Activated CD4-positive, CD25-positive, alpha-beta regulatory T cell treated with anti-CD3 and anti-CD28 coated beads, Interleukin-2, amount 50 U/mL, for 72 hours (primary cell): ENCODE measurements at regions not wholly inside any gene's neighbourhood (a gene's known extent, or its start where the extent isn't known, plus 50 kb on each side); places are given as distances from the start of the nearest gene placed in this dataset.
"Not testable (repeated sequence)": the region's sequence is repeated elsewhere in the genome, so short reads cannot be mapped to it uniquely, and the experiment has no call there.

ENCODE experiments used
- DNase-seq: peaks from one replicate; pipeline ENCODE4 v3.0.0; 2021

GRCh38 chr2:208687720-208688119 is 281.1 kb downstream of the PTH2R start:
- not testable (repeated sequence) for DNase-seq

GRCh38 chr2:208698114-208698513 is 291.5 kb downstream of the PTH2R start:
- DNase-seq, result no peak

DNA sequence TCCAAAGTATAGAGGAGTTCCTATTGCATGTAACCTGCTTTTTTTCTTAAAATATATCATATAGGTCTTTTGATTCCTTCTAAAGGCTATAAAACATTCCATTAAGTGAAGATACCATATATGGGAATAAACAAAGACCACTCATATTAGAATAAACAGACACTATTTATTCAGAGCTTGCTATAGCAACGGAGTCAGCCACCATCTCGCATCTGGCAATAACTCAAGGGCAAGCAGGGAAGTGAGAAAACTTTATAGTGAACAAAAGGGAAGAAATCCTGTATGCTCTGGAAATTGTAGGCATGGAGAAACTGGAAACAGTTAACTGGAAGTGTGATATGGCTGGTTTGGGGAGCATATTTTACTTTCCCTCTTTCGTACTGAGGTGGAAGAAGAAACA is 301.9 kb downstream of the PTH2R start:
- no peak for DNase-seq

- DNase-seq, result no peak
Measured at GRCh38 chr2:208711598-208711997, 305.0 kb downstream of the PTH2R start.

DNA sequence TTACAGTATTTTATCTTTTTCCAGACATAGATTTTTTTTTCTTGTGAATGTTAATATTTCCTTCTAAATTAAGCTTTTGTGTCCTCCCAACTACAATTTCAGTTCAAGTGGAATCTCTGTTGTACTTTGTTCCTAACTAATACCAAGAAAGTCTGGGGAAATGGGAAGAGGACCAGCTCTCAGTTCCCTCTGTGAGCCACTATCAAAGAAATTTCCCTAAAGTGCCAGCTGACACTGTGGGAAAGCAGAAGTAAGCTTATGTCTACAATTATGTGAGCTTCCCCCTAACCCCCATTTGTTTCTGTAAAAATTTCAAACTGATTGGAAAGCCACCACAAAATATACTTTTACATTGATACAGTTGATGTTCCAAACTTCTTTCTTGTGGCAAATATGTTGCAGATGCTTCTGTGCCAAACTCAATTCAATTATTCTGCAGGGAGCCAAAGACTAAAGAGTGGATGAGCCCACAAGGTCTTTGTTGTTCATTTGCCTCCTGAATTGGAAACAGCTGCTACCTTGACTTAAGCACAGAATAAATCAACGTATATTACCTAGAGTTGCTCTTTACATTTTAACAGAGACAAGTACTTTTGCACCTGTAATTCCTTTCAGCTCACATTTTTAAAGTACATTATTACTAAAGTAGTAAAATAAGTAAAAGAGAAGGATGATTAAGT is 306.6 kb downstream of the PTH2R start:
- no peak for DNase-seq

DNA sequence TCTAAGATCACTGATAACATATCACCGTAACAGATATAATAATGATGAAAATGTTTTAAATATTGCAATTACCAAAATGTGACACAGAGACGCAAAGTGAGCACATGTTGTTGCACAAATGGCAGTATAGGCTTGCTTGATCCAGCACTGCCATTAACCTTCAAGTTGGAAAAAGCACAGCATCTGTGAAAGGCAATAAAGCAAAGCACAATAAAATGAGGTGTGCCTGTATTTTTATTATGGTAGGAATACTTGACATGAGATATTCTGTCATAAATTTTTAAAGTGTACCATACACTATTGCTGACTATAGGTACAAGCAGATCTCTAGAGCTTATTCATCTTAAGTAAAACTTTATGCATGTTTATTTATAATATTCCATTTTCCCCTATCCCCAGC is 312.2 kb downstream of the PTH2R start:
- no peak for DNase-seq

DNA sequence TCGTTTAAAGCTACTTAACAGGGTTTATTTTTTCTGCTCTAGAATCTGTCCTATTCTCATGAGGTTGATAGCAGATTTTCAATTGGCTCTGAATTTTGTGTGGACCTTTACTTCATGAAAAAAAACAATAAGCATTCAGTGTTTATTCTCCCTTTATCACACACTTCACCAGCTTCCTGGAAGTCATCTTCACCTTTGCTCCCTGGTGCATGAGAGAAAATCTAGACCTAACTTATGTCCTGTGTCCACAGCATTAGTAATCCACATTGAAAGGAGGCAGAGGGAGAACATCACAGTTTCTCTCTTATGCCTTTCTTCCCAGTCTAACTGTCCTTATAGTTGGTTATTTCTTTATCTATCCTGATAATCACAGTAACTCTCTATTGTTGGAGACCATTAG is 316.1 kb downstream of the PTH2R start:
- DNase-seq, result no peak

DNA sequence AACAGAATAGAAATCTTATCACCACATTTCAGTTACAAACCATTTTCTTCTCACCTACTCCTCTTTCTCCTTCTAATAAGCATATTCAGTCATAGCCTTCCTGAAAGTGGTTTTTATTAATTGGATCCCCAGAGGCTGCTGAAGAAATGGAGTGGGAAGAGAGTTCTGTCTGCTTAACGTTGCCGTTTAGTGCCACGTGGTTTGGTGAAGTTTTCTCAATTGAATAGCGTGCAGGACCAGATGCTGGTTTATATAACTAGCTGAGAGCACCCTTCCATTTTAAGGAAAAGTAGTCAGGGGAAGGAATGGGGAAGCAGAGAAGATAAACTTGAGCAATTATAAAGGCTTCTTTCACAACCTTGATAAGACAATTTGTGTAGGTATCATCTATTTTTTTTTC is 318.7 kb downstream of the PTH2R start:
- DNase-seq, result no peak

- DNase-seq, result no peak
Measured at GRCh38 chr2:208726242-208726641, 319.6 kb downstream of the PTH2R start.

DNA sequence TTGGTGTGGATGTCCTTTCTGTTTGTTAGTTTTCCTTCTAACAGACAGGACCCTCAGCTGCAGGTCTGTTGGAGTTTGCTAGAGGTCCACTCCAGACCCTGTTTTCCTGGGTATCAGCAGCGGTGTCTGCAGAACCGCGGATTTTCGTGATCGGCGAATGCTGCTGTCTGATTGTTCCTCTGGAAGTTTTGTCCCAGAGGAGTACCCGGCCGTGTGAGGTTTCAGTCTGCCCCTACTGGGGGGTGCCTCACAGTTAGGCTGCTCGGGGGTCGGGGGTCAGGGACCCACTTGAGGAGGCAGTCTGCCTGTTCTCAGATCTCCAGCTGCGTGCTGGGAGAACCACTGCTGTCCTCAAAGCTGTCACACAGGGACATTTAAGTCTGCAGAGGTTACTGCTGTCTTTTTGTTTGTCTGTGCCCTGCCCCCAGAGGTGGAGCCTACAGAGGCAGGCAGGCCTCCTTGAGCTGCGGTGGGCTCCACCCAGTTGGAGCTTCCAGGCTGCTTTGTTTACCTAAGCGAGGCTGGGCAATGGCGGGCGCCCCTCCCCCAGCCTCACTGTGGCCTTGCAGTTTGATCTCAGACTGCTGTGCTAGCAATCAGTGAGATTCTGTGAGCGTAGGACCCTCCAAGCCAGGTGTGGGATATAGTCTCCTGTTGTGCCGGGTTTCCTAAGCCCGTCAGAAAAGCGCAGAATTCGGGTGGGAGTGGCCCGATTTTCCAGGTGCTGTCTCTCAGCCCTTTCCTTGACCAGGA is 345.2 kb downstream of the PTH2R start:
- not testable (repeated sequence) for DNase-seq

DNA sequence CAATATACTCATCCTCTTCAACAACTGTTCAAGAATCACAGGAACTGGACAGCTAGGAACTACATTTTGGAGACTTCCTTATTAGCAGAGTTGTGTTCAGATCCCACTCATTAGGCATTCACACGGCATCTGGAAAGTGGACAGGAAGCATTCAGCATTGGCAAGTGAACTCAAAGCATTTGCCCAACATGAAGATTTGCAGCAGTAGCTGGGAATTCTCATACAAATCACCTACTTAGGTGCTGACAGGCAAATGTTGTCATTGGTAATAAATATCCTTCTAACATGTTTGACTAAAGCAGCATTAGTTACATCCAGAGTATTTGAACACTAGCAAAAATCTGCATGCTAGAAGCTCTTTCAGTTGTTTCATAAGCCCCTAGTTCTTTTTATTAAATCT is 350.8 kb downstream of the PTH2R start:
- DNase-seq, result no peak

DNA sequence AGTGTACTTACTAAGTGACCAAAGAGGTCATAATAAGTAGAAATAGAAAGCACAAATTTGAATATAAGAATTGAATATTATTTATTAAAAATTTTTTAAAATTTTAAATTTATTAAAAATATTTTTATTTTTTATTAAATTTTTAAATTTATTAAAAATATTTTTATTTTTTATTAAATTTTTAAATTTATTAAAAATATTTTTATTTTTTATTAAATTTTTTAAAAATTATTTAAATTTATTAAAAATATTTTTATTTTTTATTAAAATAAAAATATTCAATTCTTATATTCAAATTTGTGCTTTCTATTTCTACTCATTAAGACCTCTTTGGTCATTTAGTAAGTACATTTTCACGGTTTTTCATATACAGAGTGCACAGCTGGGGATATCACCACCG is 366.5 kb downstream of the PTH2R start:
- DNase-seq, result not testable (repeated sequence)

DNA sequence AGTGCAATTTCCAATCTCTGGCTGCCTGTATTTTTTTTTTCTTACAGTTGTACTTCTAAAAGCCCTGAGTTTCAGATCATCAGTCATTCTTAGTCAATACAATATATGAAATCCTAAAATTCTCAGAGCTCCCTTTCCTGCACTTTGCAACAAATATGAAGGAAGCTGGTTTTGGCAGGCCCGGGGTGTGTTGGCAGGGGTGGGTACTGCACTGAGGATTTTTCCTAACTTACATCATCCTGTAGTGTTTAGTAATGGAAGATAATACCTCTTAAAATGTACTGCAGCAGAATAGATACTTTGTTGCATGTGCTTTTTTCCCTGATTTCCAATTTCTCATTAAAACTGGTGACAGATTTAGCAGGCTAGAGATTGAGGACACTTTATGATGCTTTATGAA is 374.6 kb downstream of the PTH2R start:
- no peak for DNase-seq

- DNase-seq, result no peak
Measured at GRCh38 chr2:208782097-208782496, 375.5 kb downstream of the PTH2R start.

- DNase-seq, result no peak
Measured at GRCh38 chr2:208783184-208783583, 376.6 kb downstream of the PTH2R start.

DNA sequence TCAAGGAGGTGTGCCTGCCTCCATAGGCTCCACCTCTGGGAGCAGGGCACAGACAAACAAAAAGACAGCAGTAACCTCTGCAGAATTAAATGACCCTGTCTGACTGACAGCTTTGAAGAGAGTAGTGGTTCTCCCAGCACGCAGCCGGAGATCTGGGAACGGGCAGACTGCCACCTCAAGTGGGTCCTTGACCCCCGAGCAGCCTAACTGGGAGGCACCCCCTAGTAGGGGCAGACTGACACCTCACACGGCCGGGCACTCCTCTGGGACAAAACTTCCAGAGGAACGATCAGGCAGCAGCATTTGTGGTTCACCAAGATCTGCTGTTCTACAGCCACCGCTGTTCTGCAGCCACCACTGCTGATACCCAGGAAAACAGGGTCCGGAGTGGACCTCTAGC is 378.2 kb downstream of the PTH2R start:
- DNase-seq, result not testable (repeated sequence)

DNA sequence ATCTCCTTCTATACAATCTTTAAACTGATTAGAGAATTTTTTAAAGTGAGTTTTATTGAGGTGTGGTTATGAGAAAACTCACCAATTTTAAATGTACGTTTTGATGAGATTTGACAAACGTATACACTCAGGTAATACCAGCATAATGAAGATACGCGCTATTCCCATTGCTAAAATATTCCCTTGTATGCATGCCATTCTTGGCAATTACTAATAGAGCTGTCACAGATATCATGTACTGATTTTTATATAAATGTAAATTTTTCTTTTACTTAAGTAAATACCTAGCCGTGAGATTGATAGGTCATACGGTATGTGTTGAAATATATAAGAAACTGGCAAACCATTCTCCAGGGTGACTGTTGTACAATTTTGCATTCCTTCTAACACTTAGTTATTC is 384.7 kb downstream of the PTH2R start:
- no peak for DNase-seq

DNA sequence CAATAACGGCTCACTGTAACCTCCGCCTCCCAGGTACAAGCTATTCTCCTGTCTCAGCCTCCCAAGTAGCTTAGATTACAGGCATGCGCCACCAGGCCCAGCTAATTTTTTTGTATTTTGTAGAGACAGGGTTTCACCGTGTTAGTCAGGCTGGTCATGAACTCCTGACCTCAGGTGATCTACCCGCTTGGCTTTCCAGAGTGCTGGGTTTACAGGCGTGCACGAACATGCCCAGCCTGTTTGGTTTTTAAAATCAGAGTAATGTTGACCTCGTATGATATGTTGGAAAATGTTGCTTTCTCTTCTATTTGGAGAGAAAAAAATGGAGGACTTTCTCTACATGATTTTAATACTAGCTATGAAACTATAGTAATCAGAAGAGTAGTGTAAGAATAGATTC is 386.2 kb downstream of the PTH2R start:
- DNase-seq, result no peak

DNA sequence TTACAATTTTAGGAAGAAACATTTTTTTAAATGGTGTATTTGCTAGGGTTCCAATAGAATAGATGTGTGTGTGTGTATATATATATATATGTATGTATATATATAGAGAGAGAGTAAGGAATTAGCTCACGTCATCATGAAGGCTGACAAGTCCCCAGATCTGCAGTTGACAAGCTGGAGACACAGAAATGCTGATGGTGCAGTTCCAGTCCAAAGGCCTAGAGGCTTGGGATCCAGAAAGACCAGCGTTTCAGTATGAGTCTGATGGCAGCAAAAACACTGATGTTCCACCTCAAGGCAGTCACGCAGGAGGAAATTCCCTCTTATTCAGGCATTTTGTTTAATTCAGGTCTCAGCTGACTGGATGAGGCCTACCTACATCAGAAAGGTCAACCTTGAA is 386.8 kb downstream of the PTH2R start:
- DNase-seq, result no peak

GRCh38 chr2:208794288-208794975 is 387.8 kb downstream of the PTH2R start:
- DNase-seq, result no peak

GRCh38 chr2:208798698-208799097 is 392.1 kb downstream of the PTH2R start:
- no peak for DNase-seq

DNA sequence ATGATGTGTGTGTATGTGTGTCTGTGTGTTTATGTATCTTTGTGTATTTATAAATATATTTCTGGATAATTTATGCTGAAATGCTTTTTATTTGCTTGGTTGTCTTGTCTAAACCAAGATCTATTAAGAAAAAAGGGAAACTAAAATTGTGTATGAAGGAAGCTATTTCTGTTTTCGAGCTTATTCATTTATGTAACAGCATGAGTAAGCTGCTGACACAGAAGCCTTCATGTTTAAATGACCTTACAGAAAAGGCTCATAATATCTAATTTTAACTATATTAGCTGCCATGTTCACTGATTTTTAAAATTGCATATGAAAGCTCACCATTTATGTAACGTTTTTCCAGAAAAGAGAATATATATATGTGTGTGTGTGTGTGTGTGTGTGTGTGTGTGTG is 392.8 kb downstream of the PTH2R start:
- DNase-seq, result no peak

DNA sequence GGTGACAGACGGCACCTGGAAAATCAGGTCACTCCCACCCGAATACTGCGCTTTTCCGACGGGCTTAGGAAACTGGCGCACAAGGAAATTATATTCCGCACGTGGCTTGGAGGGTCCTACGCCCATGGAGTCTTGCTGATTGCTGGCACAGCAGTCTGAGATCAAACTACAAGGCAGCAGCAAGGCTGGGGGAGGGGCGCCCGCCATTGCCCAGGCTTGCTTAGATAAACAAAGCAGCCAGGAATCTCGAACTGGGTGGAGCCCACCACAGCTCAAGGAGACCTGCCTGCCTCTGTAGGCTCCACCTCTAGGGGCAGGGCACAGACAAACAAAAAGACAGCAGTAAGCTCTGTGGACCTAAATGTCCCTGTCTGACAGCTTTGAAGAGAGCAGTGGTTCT is 394.3 kb downstream of the PTH2R start:
- not testable (repeated sequence) for DNase-seq

GRCh38 chr2:208807756-208808155 is 401.2 kb downstream of the PTH2R start:
- DNase-seq, result no peak
